A673 (cell line): ENCODE measurements at regions not wholly inside any gene's neighbourhood (a gene's known extent, or its start where the extent isn't known, plus 50 kb on each side); places are given as distances from the start of the nearest gene placed in this dataset.

Source experiments
- BruUV-seq: library from RNA; stranded (reverse); fragments of 400-500 nt; replicated peaks from 2 replicates; lab custom pipeline; 2021; lab: Mats Ljungman, UMichigan
- CTCF ChIA-PET: fragments of 300-600 bp; sonication (Branson Sonifier 250); formaldehyde crosslinking; loops from one replicate; lab custom pipeline; 2022; ENCODE audit warnings: antibody characterized with exemption; lab: Charles Lee
- POLR2A ChIA-PET: fragments of 300-600 bp; sonication (Branson Sonifier 250); formaldehyde crosslinking; loops from one replicate; lab custom pipeline; 2022; ENCODE audit warnings: antibody characterized with exemption; ENCODE audit not compliant: low non-redundant PET; lab: Charles Lee
- DNase-seq: peaks from one replicate; pipeline ENCODE4 v3.0.0-alpha.2; 2015; ENCODE audit warnings: low spot score
- H3K27ac ChIP-seq: fragments of 200-600 bp; sonication (generic); 2 replicates; pipeline ENCODE4 v1.5.1; 2016; ENCODE audit warnings: mixed run types, low read depth, mild to moderate bottlenecking, mixed read lengths, antibody characterized with exemption, low read length; ENCODE audit not compliant: poor library complexity, severe bottlenecking
- H3K27me3 ChIP-seq: fragments of 200-600 bp; sonication (generic); replicated peaks from 2 replicates; pipeline ENCODE4 v1.6.1; 2017; ENCODE audit warnings: mixed run types, low read depth, mild to moderate bottlenecking, mixed read lengths, antibody characterized with exemption, low read length; ENCODE audit not compliant: insufficient read depth, poor library complexity
- H3K36me3 ChIP-seq: fragments of 200-600 bp; sonication (generic); 2 replicates; pipeline ENCODE4 v1.6.1; 2016; ENCODE audit warnings: mixed run types, mild to moderate bottlenecking, mixed read lengths, antibody characterized with exemption, low read length; ENCODE audit not compliant: insufficient read depth, poor library complexity, severe bottlenecking
- H3K4me1 ChIP-seq: fragments of 200-600 bp; sonication (generic); 2 replicates; pipeline ENCODE4 v1.6.1; 2017; ENCODE audit warnings: mixed run types, mild to moderate bottlenecking, mixed read lengths, antibody characterized with exemption, low read length; ENCODE audit not compliant: insufficient read depth, poor library complexity, severe bottlenecking
- H3K4me3 ChIP-seq: fragments of 200-600 bp; sonication (generic); 2 replicates; pipeline ENCODE4 v1.5.1; 2016; ENCODE audit warnings: low read depth, mixed run types, mild to moderate bottlenecking, mixed read lengths, low read length; ENCODE audit not compliant: poor library complexity, severe bottlenecking
- H3K9me3 ChIP-seq: fragments of 200-600 bp; sonication (generic); 2 replicates; pipeline ENCODE4 v1.6.1; 2016; ENCODE audit warnings: mixed run types, low read depth, mild to moderate bottlenecking, mixed read lengths, antibody characterized with exemption, low read length; ENCODE audit not compliant: poor library complexity, severe bottlenecking
- EZH2 ChIP-seq: fragments of 200-600 bp; sonication (generic); IDR thresholded peaks from 2 replicates; pipeline ENCODE4 v1.6.1; 2017; ENCODE audit warnings: borderline replicate concordance, low read depth, mild to moderate bottlenecking, mixed read lengths, antibody characterized with exemption, low read length; ENCODE audit not compliant: poor library complexity, severe bottlenecking
- intact Hi-C: fragments of 100-400 bp; cut with micrococcal nuclease; formaldehyde crosslinking; loops from one replicate; pipeline ENCODE4 v1.10.0; 2022; ENCODE audit not compliant: unreplicated experiment
- TF ChIP-seq, protein P1 (sequence below): fragments of 300-800, 200-600 bp; sonication (generic); conservative IDR thresholded peaks from 2 replicates; pipeline ENCODE4 v1.5.1; 2017; ENCODE audit warnings: low read depth, mild to moderate bottlenecking, antibody characterized with exemption, low read length, moderate library complexity, mixed read lengths

DNA sequence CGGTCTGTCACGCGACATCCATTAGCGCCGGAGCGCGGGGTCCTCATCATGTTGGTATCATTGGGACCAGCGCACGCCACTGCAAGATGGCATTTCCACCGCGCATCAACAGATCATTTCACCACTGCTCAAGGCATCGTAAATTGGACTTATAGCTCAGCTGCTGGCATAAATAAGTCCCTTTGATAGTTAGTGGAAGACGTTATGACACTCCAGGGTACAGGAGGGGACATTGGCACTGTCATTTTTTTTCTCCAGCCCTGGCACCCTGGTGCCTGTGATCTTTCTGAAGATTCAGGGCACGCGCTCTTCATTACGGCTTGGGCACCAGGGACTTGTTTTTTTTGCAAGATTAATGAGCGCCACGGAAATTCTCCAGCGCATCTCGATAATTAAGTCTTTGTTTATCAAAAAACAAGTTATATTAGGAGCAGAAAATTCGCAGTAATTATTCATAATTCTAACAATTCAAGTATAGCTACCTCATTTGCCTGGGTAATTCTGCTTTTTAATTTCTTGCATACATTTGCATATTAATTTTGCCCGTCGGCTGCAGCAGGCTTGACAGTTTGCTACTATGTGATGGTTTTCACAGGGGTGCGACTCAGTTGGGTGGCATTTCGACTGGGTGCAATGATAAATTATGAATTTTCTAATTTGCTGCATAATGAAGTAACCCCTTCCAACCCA lies 167.7 kb downstream of the VRK1 start:
- intact Hi-C loops, result no loop called here
- no peak overlapping the region for H3K27ac ChIP-seq
- no peaks in the 10 kb centered on the region for H3K27me3 ChIP-seq
- ChIA-PET POLR2A (no interaction called here), CTCF (no interaction called here)
- peaks cover 10% of the 10 kb centered on the region for H3K9me3 ChIP-seq
- peaks cover 9% of the 10 kb centered on the region for H3K4me1 ChIP-seq
- TF ChIP-seq EZH2, result no peak
- TF ChIP-seq, protein P1, sequence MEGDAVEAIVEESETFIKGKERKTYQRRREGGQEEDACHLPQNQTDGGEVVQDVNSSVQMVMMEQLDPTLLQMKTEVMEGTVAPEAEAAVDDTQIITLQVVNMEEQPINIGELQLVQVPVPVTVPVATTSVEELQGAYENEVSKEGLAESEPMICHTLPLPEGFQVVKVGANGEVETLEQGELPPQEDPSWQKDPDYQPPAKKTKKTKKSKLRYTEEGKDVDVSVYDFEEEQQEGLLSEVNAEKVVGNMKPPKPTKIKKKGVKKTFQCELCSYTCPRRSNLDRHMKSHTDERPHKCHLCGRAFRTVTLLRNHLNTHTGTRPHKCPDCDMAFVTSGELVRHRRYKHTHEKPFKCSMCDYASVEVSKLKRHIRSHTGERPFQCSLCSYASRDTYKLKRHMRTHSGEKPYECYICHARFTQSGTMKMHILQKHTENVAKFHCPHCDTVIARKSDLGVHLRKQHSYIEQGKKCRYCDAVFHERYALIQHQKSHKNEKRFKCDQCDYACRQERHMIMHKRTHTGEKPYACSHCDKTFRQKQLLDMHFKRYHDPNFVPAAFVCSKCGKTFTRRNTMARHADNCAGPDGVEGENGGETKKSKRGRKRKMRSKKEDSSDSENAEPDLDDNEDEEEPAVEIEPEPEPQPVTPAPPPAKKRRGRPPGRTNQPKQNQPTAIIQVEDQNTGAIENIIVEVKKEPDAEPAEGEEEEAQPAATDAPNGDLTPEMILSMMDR, result no peak
- no peak for DNase-seq
- H3K4me3 ChIP-seq, result no peak overlapping the region
- no TSS peak for BruUV-seq
- no peaks in the 10 kb centered on the region for H3K36me3 ChIP-seq

DNA sequence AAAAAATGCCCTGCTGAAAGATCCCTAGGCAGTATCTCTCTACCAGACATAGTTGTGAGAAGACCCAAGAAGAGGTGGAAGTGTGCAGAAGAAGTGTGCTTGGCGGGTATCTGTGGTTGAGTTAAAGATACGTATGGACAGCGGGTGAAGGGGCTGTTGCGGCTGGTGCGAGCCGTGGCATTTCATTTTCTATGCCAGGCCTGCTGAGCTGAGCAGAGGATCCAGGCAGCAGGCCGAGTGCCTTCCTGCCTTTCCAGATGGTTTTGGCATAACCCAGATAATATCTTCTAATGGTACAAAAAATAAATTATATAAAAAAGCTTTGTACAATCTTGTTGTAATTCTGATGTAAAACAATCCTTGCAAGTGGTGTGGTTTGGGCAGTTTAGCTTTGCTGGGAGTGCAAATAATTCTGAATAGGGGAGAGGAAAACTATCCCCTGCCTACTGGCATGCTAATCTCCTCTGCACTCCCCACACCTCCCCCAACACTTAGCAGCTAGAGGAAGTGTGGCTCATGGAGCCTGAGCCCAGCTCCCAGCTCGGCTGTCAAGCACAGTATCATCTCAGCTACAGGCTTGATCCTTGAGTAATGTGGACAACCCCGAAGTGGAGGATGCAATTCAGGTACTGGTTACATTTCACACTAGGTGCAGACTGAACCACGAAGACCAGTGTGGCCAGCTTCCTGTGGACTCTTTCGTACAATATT lies 168.9 kb downstream of the VRK1 start:
- no peak overlapping the region for H3K4me3 ChIP-seq
- H3K27ac ChIP-seq, result no peak overlapping the region
- POLR2A ChIA-PET, result no interaction called here
- intact Hi-C loops, result no loop called here
- no peaks in the 10 kb centered on the region for H3K36me3 ChIP-seq
- H3K9me3 ChIP-seq, result peaks cover 10% of the 10 kb centered on the region
- peak; percentile 27 for DNase-seq
- H3K27me3 ChIP-seq, result no peaks in the 10 kb centered on the region
- TF ChIP-seq, protein P1, result no peak
- no peak for TF ChIP-seq EZH2
- peaks cover 9% of the 10 kb centered on the region for H3K4me1 ChIP-seq
- no TSS peak for BruUV-seq
- CTCF ChIA-PET, result no interaction called here

DNA sequence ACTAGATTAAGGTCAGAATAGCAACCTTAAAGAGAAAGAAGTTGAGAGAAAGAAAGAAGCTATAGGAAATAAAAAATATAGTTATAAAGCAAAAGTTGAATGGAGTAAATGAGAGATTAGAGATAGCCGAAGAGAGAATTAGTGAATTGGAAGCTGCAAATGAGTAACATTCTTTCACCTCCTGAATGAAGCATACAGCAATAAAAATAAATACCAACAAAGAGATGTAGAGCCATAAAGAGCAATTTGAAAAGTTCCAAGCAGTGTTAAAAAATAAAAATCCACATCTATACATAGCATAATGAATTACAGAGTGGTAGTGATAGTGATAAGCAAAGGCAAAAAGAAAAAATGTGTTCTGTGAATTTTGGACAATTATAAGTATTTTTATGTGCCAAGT lies 177.9 kb downstream of the VRK1 start:
- Histone ChIP-seq H3K4me3 (no peak overlapping the region), H3K9me3 (peaks cover 20% of the 10 kb centered on the region), H3K36me3 (peaks cover 5% of the 10 kb centered on the region), H3K27me3 (no peaks in the 10 kb centered on the region), H3K4me1 (peaks cover 17% of the 10 kb centered on the region), H3K27ac (no peak overlapping the region)
- ChIA-PET POLR2A (no interaction called here), CTCF (no interaction called here)
- no peak for DNase-seq
- intact Hi-C loops, result no loop called here
- BruUV-seq, result no TSS peak
- TF ChIP-seq EZH2, result no peak
- TF ChIP-seq, protein P1, result no peak
